Astrocyte of the cerebellum (primary cell): ENCODE measurements at regions not wholly inside any gene's neighbourhood (a gene's known extent, or its start where the extent isn't known, plus 50 kb on each side); places are given as distances from the start of the nearest gene placed in this dataset.

Experiments used
- DNase-seq: peaks from one replicate; pipeline ENCODE4 v3.0.0-alpha.2; 2011; ENCODE audit warnings: low read depth
- H3K4me3 ChIP-seq: 2 replicates; pipeline ENCODE4 v1.5.1; 2011; ENCODE audit warnings: mild to moderate bottlenecking, low read depth, low read length, moderate library complexity
- in situ Hi-C: cut with HindIII; loops from 2 replicates; pipeline ENCODE4 v1.10.0; 2017; ENCODE audit warnings: low sequenced_read_pairs
- TF ChIP-seq, protein P1 (sequence below): IDR thresholded peaks from 2 replicates; pipeline ENCODE4 v1.5.1; 2012; ENCODE audit warnings: low read length, low read depth, moderate library complexity, mild to moderate bottlenecking; ENCODE audit errors: missing control alignments

GRCh38 chr7:131949659-131950058 is 393.2 kb upstream of the PODXL start:
- no peak overlapping the region for H3K4me3 ChIP-seq
- DNase-seq: no peak
- in situ Hi-C loops: no loop called here
- TF ChIP-seq, protein P1, sequence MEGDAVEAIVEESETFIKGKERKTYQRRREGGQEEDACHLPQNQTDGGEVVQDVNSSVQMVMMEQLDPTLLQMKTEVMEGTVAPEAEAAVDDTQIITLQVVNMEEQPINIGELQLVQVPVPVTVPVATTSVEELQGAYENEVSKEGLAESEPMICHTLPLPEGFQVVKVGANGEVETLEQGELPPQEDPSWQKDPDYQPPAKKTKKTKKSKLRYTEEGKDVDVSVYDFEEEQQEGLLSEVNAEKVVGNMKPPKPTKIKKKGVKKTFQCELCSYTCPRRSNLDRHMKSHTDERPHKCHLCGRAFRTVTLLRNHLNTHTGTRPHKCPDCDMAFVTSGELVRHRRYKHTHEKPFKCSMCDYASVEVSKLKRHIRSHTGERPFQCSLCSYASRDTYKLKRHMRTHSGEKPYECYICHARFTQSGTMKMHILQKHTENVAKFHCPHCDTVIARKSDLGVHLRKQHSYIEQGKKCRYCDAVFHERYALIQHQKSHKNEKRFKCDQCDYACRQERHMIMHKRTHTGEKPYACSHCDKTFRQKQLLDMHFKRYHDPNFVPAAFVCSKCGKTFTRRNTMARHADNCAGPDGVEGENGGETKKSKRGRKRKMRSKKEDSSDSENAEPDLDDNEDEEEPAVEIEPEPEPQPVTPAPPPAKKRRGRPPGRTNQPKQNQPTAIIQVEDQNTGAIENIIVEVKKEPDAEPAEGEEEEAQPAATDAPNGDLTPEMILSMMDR: no peak

DNA sequence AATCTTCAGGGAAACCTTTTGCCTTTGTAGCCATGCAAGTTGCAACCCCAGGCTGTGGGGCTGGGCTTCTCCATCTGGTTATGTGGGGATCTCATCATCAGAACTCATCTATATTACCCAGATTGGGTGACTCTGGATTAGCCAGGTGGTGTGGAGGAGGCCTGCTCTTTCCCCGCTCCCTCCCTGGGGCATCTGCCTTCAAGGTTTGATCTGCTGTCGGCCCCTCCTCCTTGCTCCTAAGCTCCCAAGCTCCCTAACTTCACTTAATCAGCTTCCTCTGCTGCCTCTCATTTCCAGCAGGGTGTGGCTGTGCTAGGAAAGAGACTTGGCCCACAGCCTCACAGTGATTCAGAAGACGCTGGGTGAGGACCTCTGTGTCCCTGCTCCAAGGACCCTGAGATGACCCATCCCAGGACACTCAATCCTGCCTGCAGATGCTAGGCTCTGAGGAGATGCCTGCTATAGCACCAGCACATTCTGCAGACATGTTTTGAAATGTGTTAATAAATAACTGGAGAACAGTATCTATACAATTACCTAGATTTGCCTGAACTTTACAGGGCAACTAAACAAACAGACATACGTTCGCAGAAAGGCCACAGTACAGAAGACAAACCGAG is 392.1 kb upstream of the PODXL start:
- in situ Hi-C loops: no loop called here
- TF ChIP-seq, protein P1: no peak
- no peak for DNase-seq
- no peak overlapping the region for H3K4me3 ChIP-seq

DNA sequence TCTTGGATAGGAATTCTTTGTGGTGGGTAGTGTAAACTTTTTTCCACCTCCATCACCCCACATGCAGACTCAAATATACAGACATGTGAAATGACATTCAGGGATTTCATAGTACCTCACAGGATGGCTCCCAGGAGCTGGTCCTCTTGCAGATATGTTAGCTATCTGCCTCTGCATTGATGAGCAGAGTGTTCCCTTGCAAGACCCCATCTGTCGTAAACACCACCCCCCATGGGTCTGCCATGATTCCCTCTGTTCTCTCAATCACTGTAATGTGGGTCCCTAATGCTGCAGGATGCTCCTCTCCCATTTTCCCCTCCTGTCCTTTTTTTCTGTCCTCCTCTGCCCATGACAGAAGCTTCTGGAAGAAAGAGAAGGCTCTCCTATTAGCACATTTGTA is 391.2 kb upstream of the PODXL start:
- in situ Hi-C loops: no loop called here
- TF ChIP-seq, protein P1: no peak
- no peak for DNase-seq
- no peak overlapping the region for H3K4me3 ChIP-seq

DNA sequence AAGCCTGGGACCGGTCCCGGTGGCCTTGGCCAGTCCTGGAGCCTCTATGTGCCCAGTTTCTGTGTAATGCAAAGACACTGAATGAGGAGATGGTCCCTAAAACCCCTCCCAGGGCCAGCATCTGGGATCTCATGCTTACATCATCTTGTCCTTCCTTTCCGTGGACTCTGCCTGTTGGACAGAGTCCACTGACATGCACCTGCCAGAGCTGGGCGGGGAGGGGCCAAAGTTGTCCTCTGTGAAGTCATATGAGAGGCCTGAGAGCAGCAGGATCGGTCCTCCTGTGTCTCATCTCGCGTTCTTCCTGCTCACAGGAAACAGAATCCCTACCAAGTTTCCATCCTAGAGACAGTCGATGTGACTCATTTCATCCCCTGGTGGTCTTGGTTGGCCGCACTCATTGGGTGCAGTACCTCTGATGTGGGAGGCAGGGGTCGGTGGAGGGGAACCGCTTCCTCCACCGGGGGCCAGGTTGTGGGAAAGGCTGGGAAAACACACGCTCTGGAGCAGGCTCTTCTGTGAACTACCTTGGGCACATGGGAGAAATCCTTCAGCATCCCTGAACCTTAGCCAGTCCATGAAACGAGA is 389.6 kb upstream of the PODXL start:
- TF ChIP-seq, protein P1: no peak
- H3K4me3 ChIP-seq: no peak overlapping the region
- in situ Hi-C loops: no loop called here
- no peak for DNase-seq

DNA sequence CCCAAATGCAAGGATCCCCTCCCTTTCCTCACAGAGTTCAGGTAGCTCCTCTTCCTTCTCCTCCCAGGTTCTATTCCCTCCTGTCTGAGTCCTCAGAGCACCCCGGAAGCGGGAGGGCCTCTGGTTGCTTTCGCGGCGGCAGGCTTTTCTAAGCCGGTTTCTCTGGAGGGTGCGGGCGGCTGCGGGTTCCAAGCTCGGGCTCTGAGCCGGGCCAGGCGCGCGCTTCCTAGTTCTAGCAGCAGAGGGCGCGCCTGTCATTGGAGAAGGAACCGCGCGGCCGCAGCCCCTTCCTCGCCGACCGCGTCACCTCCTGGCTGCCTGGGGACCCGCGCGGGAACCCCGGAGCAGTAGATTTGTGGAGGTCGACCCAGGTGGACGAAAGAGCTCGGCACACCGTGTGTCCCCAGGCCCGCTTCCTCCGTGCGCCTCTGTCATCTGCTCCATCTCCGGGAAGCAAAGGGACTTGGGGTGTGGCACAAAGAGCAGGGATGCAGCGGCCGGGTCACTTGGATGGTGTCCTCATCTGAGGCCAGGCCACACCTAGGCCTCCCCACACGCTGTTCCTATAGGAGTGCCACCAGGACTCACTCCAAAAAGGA is 389.0 kb upstream of the PODXL start:
- in situ Hi-C loops: no loop called here
- TF ChIP-seq, protein P1: peak; percentile 83
- no peak for DNase-seq
- peak overlapping the region; percentile 28 for H3K4me3 ChIP-seq

- in situ Hi-C loops: no loop called here
- TF ChIP-seq, protein P1: no peak
- no peak for DNase-seq
- no peak overlapping the region for H3K4me3 ChIP-seq
Measured at GRCh38 chr7:131944556-131945069, 388.2 kb upstream of the PODXL start.
